Endothelial cell of umbilical vein (primary cell): ENCODE measurements at regions not wholly inside any gene's neighbourhood (a gene's known extent, or its start where the extent isn't known, plus 50 kb on each side); places are given as distances from the start of the nearest gene placed in this dataset.
"Not testable (repeated sequence)": the region's sequence is repeated elsewhere in the genome, so short reads cannot be mapped to it uniquely, and the experiment has no call there.

ENCODE experiments used
- BruUV-seq: library from RNA; stranded (reverse); fragments of 400-500 nt; replicated peaks from 2 replicates; lab custom pipeline; 2021; lab: Mats Ljungman, UMichigan
- CTCF ChIA-PET: fragments of 300-600, 350-600 bp; sonication (Branson Sonifier 250); formaldehyde crosslinking; loops from one replicate; lab custom pipeline; 2021; ENCODE audit warnings: antibody characterized with exemption, inconsistent platforms; lab: Charles Lee
- POLR2A ChIA-PET: fragments of 300-600, 350-600 bp; sonication (Branson Sonifier 250); formaldehyde crosslinking; loops from one replicate; lab custom pipeline; 2021; ENCODE audit warnings: antibody characterized with exemption, inconsistent platforms; lab: Charles Lee
- DNase-seq: peaks from one replicate; pipeline ENCODE4 v3.0.0-alpha.2; 2011; ENCODE audit warnings: low read depth, low spot score
- FAIRE-seq: peaks from 2 replicates; lab custom pipeline; 2011; peaks lifted over from hg19 to GRCh38; lab: Jason Lieb, UNC
- H2AFZ ChIP-seq: 2 replicates; pipeline ENCODE4 v1.6.0; 2012; ENCODE audit warnings: low read depth, low read length, control low read depth, inconsistent platforms
- H3K27ac ChIP-seq: 2 replicates; pipeline ENCODE4 v1.5.1; 2011; ENCODE audit warnings: low read depth, mild to moderate bottlenecking, control low read depth, low read length, moderate library complexity; ENCODE audit not compliant: insufficient read depth
- H3K27me3 ChIP-seq, 2 experiments: 2 replicates each; pipeline versions ENCODE4 v1.6.0 to v1.6.1; 2011; ENCODE audit warnings: low read length in 2 of 2, mixed read lengths in 1 of 2; ENCODE audit not compliant: control insufficient read depth in 2 of 2, insufficient read depth in 2 of 2
- H3K36me3 ChIP-seq, 2 experiments: 2 replicates in 1 of 2; 3 replicates in 1 of 2; pipeline ENCODE4 v1.5.1; 2011; ENCODE audit warnings: low read length in 2 of 2, mild to moderate bottlenecking in 1 of 2, moderate library complexity in 1 of 2; ENCODE audit not compliant: control insufficient read depth in 2 of 2, insufficient read depth in 2 of 2; ENCODE audit errors: extremely low read depth in 1 of 2
- H3K4me1 ChIP-seq: 3 replicates; pipeline ENCODE4 v1.5.1; 2011; ENCODE audit warnings: mild to moderate bottlenecking, low read length; ENCODE audit not compliant: control insufficient read depth, insufficient read depth; ENCODE audit errors: extremely low read depth
- H3K4me2 ChIP-seq: 2 replicates; pipeline ENCODE4 v1.6.1; 2011; ENCODE audit warnings: low read length, control low read depth, mixed read lengths; ENCODE audit not compliant: insufficient read depth
- H3K4me3 ChIP-seq, 3 experiments: fragments of 200-600 bp in 1 of 3; sonication (generic), shearing (Covaris generic) in 1 of 3; replicated peaks in 1 of 3; 2 replicates each; pipeline ENCODE4 v1.5.1; 2011 to 2016; ENCODE audit warnings: control low read depth in 3 of 3, low read length in 3 of 3, mild to moderate bottlenecking in 2 of 3, inconsistent platforms in 1 of 3, low read depth in 1 of 3, moderate library complexity in 1 of 3; ENCODE audit not compliant: insufficient read depth in 1 of 3
- H3K79me2 ChIP-seq: 2 replicates; pipeline ENCODE4 v1.6.0; 2012; ENCODE audit warnings: low read length, inconsistent platforms; ENCODE audit not compliant: control insufficient read depth, insufficient read depth
- H3K9ac ChIP-seq: replicated peaks from 2 replicates; pipeline ENCODE3; 2011; ENCODE audit warnings: low read length, control low read depth; ENCODE audit not compliant: insufficient read depth; ENCODE audit errors: extremely low read depth
- H3K9me1 ChIP-seq: replicated peaks from 3 replicates; pipeline ENCODE4 v1.6.0; 2011; ENCODE audit warnings: mild to moderate bottlenecking, low read length; ENCODE audit not compliant: control insufficient read depth, insufficient read depth; ENCODE audit errors: extremely low read depth
- H3K9me3 ChIP-seq: replicated peaks from 2 replicates; pipeline ENCODE4 v1.5.1; 2012; ENCODE audit warnings: low read length, inconsistent platforms; ENCODE audit not compliant: control insufficient read depth, insufficient read depth
- H4K20me1 ChIP-seq: replicated peaks from 2 replicates; pipeline ENCODE3; 2011; ENCODE audit warnings: mild to moderate bottlenecking, low read length; ENCODE audit not compliant: control insufficient read depth, insufficient read depth; ENCODE audit errors: extremely low read depth
- MYC ChIP-seq: IDR thresholded peaks from one replicate; pipeline ENCODE4 v1.6.1; 2011; ENCODE audit warnings: mild to moderate bottlenecking, low read depth, low read length
- POLR2A ChIP-seq: IDR thresholded peaks from 2 replicates; pipeline ENCODE4 v1.6.1; 2012; ENCODE audit warnings: low read depth, mild to moderate bottlenecking, control low read depth, low read length
- POLR2AphosphoS5 ChIP-seq: IDR thresholded peaks from 2 replicates; pipeline ENCODE4 v1.6.1; 2012; ENCODE audit warnings: low read depth, mild to moderate bottlenecking, control low read depth, low read length, moderate library complexity; ENCODE audit not compliant: insufficient read depth
- dilution Hi-C: fragments of 300-500 bp; cut with MboI; formaldehyde crosslinking; loops from one replicate; pipeline ENCODE4 v1.15.0; 2019; ENCODE audit warnings: low sequenced_read_pairs; ENCODE audit not compliant: extremely low pct_ligation_motif_present
- intact Hi-C: fragments of 100-400 bp; cut with micrococcal nuclease; formaldehyde crosslinking; loops from one replicate; pipeline ENCODE4 v1.10.0; 2022
- TF ChIP-seq, protein P1 (sequence below), 2 donors: IDR thresholded peaks; 1 replicate in 1 of 2; 2 replicates in 1 of 2; pipeline ENCODE4 v1.5.1; 2011; ENCODE audit warnings: low read length in 2 of 2, mild to moderate bottlenecking in 2 of 2, moderate library complexity in 2 of 2, control low read depth in 1 of 2, inconsistent platforms in 1 of 2, low read depth in 1 of 2; ENCODE audit not compliant: insufficient read depth in 1 of 2; ENCODE audit errors: extremely low read depth in 1 of 2
- TF ChIP-seq, protein P2 (sequence below): IDR thresholded peaks from 2 replicates; pipeline ENCODE4 v1.6.1; 2011; ENCODE audit not compliant: insufficient read depth, insufficient read length

DNA sequence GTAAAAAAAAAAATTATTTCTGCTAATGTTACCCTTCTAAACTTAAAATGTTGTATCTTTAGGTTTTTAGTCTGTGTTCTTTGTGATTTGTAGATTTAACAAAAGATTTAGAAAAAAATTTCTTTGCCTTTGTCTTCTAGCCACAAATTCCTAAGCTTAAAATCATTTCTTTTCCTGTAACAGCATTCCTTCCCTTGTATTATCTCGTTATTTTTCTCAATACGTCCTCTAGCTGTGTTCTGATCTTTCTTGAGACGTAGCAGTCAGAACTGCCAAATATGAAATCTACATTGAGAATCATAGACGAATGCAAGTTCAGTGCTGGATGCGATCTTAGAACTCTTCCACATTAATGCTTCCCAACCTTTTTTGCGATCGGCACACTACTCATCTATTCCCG is 283.1 kb downstream of the UTRN start:
- no TSS peak for BruUV-seq
- no peak overlapping the region for H2AFZ ChIP-seq
- H3K4me1 ChIP-seq: no peaks in the 10 kb centered on the region
- intact Hi-C loops: no loop called here
- dilution Hi-C loops: no loop called here
- H3K27me3 ChIP-seq: no peaks in the 10 kb centered on the region
- POLR2A ChIA-PET: no interaction called here
- no peaks in the 10 kb centered on the region for H4K20me1 ChIP-seq
- no peaks in the 10 kb centered on the region for H3K9me1 ChIP-seq
- H3K9ac ChIP-seq: no peak overlapping the region
- H3K36me3 ChIP-seq: peaks cover 2% of the 10 kb centered on the region in 2 experiments
- FAIRE-seq (no peak), DNase-seq (no peak)
- no peaks in the 10 kb centered on the region for H3K79me2 ChIP-seq
- CTCF ChIA-PET: interaction anchor here (1.2 kb wide), 1 partner anchor 9 kb away, joined by 3 read pairs; no protein-coding TSS in a partner anchor
- no peak overlapping the region for H3K4me2 ChIP-seq
- TF ChIP-seq MYC (no peak), POLR2A (no peak), POLR2AphosphoS5 (no peak)
- TF ChIP-seq, protein P1, sequence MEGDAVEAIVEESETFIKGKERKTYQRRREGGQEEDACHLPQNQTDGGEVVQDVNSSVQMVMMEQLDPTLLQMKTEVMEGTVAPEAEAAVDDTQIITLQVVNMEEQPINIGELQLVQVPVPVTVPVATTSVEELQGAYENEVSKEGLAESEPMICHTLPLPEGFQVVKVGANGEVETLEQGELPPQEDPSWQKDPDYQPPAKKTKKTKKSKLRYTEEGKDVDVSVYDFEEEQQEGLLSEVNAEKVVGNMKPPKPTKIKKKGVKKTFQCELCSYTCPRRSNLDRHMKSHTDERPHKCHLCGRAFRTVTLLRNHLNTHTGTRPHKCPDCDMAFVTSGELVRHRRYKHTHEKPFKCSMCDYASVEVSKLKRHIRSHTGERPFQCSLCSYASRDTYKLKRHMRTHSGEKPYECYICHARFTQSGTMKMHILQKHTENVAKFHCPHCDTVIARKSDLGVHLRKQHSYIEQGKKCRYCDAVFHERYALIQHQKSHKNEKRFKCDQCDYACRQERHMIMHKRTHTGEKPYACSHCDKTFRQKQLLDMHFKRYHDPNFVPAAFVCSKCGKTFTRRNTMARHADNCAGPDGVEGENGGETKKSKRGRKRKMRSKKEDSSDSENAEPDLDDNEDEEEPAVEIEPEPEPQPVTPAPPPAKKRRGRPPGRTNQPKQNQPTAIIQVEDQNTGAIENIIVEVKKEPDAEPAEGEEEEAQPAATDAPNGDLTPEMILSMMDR (IDR thresholded peaks at IDR 0.05; ENCODE audit: extremely low read depth in 1 of 2, insufficient read depth in 1 of 2, low read depth in 1 of 2, low read length in 2 of 2): no peak
- TF ChIP-seq, protein P2, sequence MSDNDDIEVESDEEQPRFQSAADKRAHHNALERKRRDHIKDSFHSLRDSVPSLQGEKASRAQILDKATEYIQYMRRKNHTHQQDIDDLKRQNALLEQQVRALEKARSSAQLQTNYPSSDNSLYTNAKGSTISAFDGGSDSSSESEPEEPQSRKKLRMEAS: no peak
- no peaks in the 10 kb centered on the region for H3K9me3 ChIP-seq
- H3K27ac ChIP-seq: no peak overlapping the region
- H3K4me3 ChIP-seq: no peak overlapping the region

DNA sequence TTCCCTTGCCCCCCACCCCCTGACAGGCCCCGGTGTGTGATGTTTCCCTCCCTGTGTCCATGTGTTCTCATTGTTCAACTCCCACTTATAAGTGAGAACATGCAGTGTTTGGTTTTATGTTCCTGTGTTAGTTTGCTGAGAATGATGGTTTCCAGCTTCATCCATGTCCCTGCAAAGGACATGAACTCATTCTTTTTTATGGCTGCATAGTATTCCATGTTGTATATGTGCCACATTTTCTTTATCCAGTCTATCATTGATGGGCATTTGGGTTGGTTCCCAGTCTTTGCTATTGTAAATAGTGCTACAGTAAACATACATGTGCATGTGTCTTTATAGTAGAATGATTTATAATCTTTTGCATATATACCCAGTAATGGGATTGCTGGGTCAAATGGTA is 287.4 kb downstream of the UTRN start:
- FAIRE-seq, H3K79me2 ChIP-seq, H3K4me1 ChIP-seq, H3K27me3 ChIP-seq, intact Hi-C loops, POLR2A ChIA-PET, BruUV-seq, H2AFZ ChIP-seq, CTCF ChIA-PET, DNase-seq, H3K27ac ChIP-seq, H3K9me1 ChIP-seq, H3K9ac ChIP-seq, H3K9me3 ChIP-seq, dilution Hi-C loops, H4K20me1 ChIP-seq, H3K36me3 ChIP-seq, H3K4me2 ChIP-seq, H3K4me3 ChIP-seq: not testable (repeated sequence)
